Liver (tissue), 8 donors: ENCODE measurements at regions not wholly inside any gene's neighbourhood (a gene's known extent, or its start where the extent isn't known, plus 50 kb on each side); places are given as distances from the start of the nearest gene placed in this dataset.

Experiments
- DNase-seq: peaks from one replicate; pipeline ENCODE4 v3.0.0-alpha.2; 2017; ENCODE audit warnings: low spot score
- H3K27ac ChIP-seq, 2 donors: one replicate each; pipeline ENCODE4 v1.7.0; 2013; ENCODE audit warnings: inconsistent platforms in 2 of 2, low read length in 2 of 2, control low read depth in 1 of 2, low read depth in 1 of 2, mild to moderate bottlenecking in 1 of 2
- H3K27me3 ChIP-seq, 4 donors: one replicate each; pipeline versions ENCODE4 v1.6.1 to v1.7.0; 2013; ENCODE audit warnings: low read length in 3 of 4, inconsistent platforms in 1 of 4, mild to moderate bottlenecking in 1 of 4, moderate library complexity in 1 of 4; ENCODE audit not compliant: control insufficient read depth in 4 of 4, insufficient read depth in 4 of 4
- H3K36me3 ChIP-seq, 4 donors: one replicate each; pipeline versions ENCODE4 v1.6.1 to v1.7.0; 2013; ENCODE audit warnings: low read length in 3 of 4, mild to moderate bottlenecking in 3 of 4, low read depth in 1 of 4, moderate library complexity in 1 of 4; ENCODE audit not compliant: control insufficient read depth in 4 of 4, insufficient read depth in 3 of 4
- H3K4me1 ChIP-seq, 4 donors: one replicate each; pipeline versions ENCODE4 v1.6.1 to v1.7.0; 2013; ENCODE audit warnings: low read length in 3 of 4, mild to moderate bottlenecking in 3 of 4, moderate library complexity in 1 of 4; ENCODE audit not compliant: control insufficient read depth in 4 of 4, insufficient read depth in 4 of 4
- H3K4me3 ChIP-seq, 3 donors: one replicate each; pipeline versions ENCODE4 v1.6.1 to v1.7.0; 2013; ENCODE audit warnings: low read length in 3 of 3, control low read depth in 1 of 3, low read depth in 1 of 3, mild to moderate bottlenecking in 1 of 3
- H3K9ac ChIP-seq, 2 donors: one replicate each; pipeline ENCODE4 v1.7.0; 2013; ENCODE audit warnings: low read length in 2 of 2, mild to moderate bottlenecking in 2 of 2, moderate library complexity in 2 of 2, control low read depth in 1 of 2, low read depth in 1 of 2
- H3K9me3 ChIP-seq, 4 donors: one replicate each; pipeline versions ENCODE4 v1.6.1 to v1.7.0; 2013; ENCODE audit warnings: low read length in 3 of 4; ENCODE audit not compliant: control insufficient read depth in 4 of 4
- EGR1 ChIP-seq, 2 donors: IDR thresholded peaks; 2 replicates each; pipeline ENCODE4 v1.6.1; 2016 to 2018; ENCODE audit warnings: antibody characterized with exemption in 2 of 2, low read depth in 2 of 2
- FOXA1 ChIP-seq: IDR thresholded peaks from 2 replicates; pipeline ENCODE4 v1.6.1; 2016; ENCODE audit warnings: antibody characterized with exemption
- FOXA2 ChIP-seq: IDR thresholded peaks from 2 replicates; pipeline ENCODE4 v1.6.1; 2016; ENCODE audit warnings: antibody characterized with exemption
- GABPA ChIP-seq, 2 donors: IDR thresholded peaks in 1 of 2; conservative IDR thresholded peaks in 1 of 2; 2 replicates each; pipeline ENCODE4 v1.6.1; 2016; ENCODE audit warnings: antibody characterized with exemption in 2 of 2, mild to moderate bottlenecking in 1 of 2, moderate library complexity in 1 of 2
- HNF4G ChIP-seq: IDR thresholded peaks from 2 replicates; pipeline ENCODE4 v1.6.1; 2016; ENCODE audit warnings: antibody characterized with exemption
- JUND ChIP-seq, 2 donors: IDR thresholded peaks; 2 replicates each; pipeline ENCODE4 v1.6.1; 2016; ENCODE audit warnings: antibody characterized with exemption in 2 of 2
- NR2F2 ChIP-seq: IDR thresholded peaks from 2 replicates; pipeline ENCODE4 v1.6.1; 2016; ENCODE audit warnings: antibody characterized with exemption
- RAD21 ChIP-seq, 2 donors: IDR thresholded peaks; 2 replicates each; pipeline ENCODE4 v1.6.1; 2016; ENCODE audit warnings: antibody characterized with exemption in 2 of 2, mild to moderate bottlenecking in 2 of 2
- RXRA ChIP-seq, 2 donors: IDR thresholded peaks; 2 replicates each; pipeline ENCODE4 v1.6.1; 2017 to 2018; ENCODE audit warnings: antibody characterized with exemption in 2 of 2, mild to moderate bottlenecking in 1 of 2
- SP1 ChIP-seq: IDR thresholded peaks from 2 replicates; pipeline ENCODE4 v1.6.1; 2018; ENCODE audit warnings: antibody characterized with exemption, mild to moderate bottlenecking
- TAF1 ChIP-seq: conservative IDR thresholded peaks from 2 replicates; pipeline ENCODE4 v1.6.1; 2016; ENCODE audit warnings: antibody characterized with exemption, mild to moderate bottlenecking
- YY1 ChIP-seq: IDR thresholded peaks from 2 replicates; pipeline ENCODE4 v1.6.1; 2016; ENCODE audit warnings: antibody characterized with exemption, mild to moderate bottlenecking
- WGBS: extraction: QIAGEN DNeasy Blood & Tissue Kit; methylation state at CpG from one replicate; pipeline ENCODE4 v1.1.7; 2013; 5-methylcytosine and 5-hydroxymethylcytosine counted together
- TF ChIP-seq, protein P1 (sequence below): IDR thresholded peaks from 2 replicates; pipeline ENCODE4 v1.6.1; 2016; ENCODE audit warnings: antibody characterized with exemption
- TF ChIP-seq, protein P2 (sequence below): IDR thresholded peaks from 2 replicates; pipeline ENCODE4 v1.6.1; 2016; ENCODE audit warnings: antibody characterized with exemption, mild to moderate bottlenecking
- TF ChIP-seq, protein P3 (sequence below): IDR thresholded peaks from 2 replicates; pipeline ENCODE4 v1.6.1; 2016; ENCODE audit warnings: antibody characterized with exemption
- TF ChIP-seq, protein P4 (sequence below): IDR thresholded peaks from 2 replicates; pipeline ENCODE4 v1.6.1; 2016; ENCODE audit warnings: antibody characterized with exemption
- TF ChIP-seq, protein P5 (sequence below): fragments of 150-350 bp; IDR thresholded peaks from 2 replicates; pipeline ENCODE4 v1.5.1; 2017; ENCODE audit warnings: improper control_type of control experiment, low read depth, low read length; ENCODE audit not compliant: missing input control
- donor health status: healthy.
- donor health status: healthy.
- donor health status: healthy.
- donor health status: healthy.
- donor health status: healthy.

DNA sequence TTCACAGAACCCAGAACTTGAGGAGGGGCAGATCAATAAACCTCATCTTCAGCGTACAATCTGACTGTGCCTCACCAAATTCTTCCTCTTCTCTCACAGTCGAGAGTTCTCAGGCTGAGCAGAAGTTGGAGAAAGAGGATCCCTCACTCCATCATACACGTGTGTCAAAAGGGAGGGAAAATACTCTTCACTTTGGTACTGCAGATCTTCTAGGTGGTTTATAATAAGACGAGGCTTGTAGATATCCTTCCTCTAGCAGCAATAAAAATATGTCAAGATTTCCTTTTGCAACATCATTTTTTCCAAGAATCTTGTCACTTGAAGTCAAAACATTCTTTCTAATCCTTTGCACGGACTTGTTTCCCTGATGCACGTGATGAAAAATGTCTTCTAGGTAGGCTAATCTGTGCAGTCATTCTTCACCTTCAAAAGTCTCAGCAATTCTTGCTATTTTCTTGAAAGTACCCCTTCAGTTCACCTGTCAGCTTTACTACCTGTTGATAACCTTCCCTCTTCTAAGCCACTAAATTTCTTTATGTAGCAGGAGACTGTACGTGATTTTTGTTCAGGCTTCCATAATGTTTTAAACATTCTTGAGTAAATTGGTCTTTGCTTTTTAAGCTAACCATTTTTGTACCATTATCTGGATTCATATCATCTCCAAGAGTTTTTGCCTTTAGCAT, 214.1 kb downstream of the NUAK1 start:
- Histone ChIP-seq H3K27ac (no peak overlapping the region), H3K4me1 (no peaks in the 10 kb centered on the region), H3K27me3 (peaks cover 0 to 4% (median 0%) of the 10 kb centered on the region in 4 donors), H3K36me3 (no peaks in the 10 kb centered on the region), H3K9me3 (no peaks in the 10 kb centered on the region), H3K9ac (no peak overlapping the region), H3K4me3 (no peak overlapping the region)
- no peak for DNase-seq
- WGBS = 80% methylated on average over 7 of the region's 7 CpGs
- no peak for TF ChIP-seq FOXA2
- TF ChIP-seq GABPA (IDR thresholded peaks at IDR 0.05 in 1 of 2, conservative IDR thresholded peaks at IDR 0.05 in 1 of 2) = no peak
- TF ChIP-seq TAF1 = no peak
- no peak for TF ChIP-seq FOXA1
- no peak for TF ChIP-seq EGR1 (IDR thresholded peaks at IDR 0.05; ENCODE audit: low read depth in 2 of 2)
- TF ChIP-seq, protein P1, sequence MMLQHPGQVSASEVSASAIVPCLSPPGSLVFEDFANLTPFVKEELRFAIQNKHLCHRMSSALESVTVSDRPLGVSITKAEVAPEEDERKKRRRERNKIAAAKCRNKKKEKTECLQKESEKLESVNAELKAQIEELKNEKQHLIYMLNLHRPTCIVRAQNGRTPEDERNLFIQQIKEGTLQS = no peak
- no peak for TF ChIP-seq JUND (IDR thresholded peaks at IDR 0.05)
- TF ChIP-seq, protein P2, sequence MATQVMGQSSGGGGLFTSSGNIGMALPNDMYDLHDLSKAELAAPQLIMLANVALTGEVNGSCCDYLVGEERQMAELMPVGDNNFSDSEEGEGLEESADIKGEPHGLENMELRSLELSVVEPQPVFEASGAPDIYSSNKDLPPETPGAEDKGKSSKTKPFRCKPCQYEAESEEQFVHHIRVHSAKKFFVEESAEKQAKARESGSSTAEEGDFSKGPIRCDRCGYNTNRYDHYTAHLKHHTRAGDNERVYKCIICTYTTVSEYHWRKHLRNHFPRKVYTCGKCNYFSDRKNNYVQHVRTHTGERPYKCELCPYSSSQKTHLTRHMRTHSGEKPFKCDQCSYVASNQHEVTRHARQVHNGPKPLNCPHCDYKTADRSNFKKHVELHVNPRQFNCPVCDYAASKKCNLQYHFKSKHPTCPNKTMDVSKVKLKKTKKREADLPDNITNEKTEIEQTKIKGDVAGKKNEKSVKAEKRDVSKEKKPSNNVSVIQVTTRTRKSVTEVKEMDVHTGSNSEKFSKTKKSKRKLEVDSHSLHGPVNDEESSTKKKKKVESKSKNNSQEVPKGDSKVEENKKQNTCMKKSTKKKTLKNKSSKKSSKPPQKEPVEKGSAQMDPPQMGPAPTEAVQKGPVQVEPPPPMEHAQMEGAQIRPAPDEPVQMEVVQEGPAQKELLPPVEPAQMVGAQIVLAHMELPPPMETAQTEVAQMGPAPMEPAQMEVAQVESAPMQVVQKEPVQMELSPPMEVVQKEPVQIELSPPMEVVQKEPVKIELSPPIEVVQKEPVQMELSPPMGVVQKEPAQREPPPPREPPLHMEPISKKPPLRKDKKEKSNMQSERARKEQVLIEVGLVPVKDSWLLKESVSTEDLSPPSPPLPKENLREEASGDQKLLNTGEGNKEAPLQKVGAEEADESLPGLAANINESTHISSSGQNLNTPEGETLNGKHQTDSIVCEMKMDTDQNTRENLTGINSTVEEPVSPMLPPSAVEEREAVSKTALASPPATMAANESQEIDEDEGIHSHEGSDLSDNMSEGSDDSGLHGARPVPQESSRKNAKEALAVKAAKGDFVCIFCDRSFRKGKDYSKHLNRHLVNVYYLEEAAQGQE = no peak
- no peak for TF ChIP-seq HNF4G
- no peak for TF ChIP-seq SP1
- no peak for TF ChIP-seq RXRA (IDR thresholded peaks at IDR 0.05)
- TF ChIP-seq RAD21 (IDR thresholded peaks at IDR 0.05) = no peak
- TF ChIP-seq, protein P3, sequence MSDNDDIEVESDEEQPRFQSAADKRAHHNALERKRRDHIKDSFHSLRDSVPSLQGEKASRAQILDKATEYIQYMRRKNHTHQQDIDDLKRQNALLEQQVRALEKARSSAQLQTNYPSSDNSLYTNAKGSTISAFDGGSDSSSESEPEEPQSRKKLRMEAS = no peak
- TF ChIP-seq NR2F2 = no peak
- TF ChIP-seq, protein P4, sequence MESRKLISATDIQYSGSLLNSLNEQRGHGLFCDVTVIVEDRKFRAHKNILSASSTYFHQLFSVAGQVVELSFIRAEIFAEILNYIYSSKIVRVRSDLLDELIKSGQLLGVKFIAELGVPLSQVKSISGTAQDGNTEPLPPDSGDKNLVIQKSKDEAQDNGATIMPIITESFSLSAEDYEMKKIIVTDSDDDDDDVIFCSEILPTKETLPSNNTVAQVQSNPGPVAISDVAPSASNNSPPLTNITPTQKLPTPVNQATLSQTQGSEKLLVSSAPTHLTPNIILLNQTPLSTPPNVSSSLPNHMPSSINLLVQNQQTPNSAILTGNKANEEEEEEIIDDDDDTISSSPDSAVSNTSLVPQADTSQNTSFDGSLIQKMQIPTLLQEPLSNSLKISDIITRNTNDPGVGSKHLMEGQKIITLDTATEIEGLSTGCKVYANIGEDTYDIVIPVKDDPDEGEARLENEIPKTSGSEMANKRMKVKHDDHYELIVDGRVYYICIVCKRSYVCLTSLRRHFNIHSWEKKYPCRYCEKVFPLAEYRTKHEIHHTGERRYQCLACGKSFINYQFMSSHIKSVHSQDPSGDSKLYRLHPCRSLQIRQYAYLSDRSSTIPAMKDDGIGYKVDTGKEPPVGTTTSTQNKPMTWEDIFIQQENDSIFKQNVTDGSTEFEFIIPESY = no peak
- no peak for TF ChIP-seq YY1
- TF ChIP-seq, protein P5, sequence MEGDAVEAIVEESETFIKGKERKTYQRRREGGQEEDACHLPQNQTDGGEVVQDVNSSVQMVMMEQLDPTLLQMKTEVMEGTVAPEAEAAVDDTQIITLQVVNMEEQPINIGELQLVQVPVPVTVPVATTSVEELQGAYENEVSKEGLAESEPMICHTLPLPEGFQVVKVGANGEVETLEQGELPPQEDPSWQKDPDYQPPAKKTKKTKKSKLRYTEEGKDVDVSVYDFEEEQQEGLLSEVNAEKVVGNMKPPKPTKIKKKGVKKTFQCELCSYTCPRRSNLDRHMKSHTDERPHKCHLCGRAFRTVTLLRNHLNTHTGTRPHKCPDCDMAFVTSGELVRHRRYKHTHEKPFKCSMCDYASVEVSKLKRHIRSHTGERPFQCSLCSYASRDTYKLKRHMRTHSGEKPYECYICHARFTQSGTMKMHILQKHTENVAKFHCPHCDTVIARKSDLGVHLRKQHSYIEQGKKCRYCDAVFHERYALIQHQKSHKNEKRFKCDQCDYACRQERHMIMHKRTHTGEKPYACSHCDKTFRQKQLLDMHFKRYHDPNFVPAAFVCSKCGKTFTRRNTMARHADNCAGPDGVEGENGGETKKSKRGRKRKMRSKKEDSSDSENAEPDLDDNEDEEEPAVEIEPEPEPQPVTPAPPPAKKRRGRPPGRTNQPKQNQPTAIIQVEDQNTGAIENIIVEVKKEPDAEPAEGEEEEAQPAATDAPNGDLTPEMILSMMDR = no peak
